ENCODE measurements at regions not wholly inside any gene's neighbourhood (a gene's known extent, or its start where the extent isn't known, plus 50 kb on each side); places are given as distances from the start of the nearest gene placed in this dataset.
"Not testable (repeated sequence)": the region's sequence is repeated elsewhere in the genome, so short reads cannot be mapped to it uniquely, and the experiment has no call there.

DNA sequence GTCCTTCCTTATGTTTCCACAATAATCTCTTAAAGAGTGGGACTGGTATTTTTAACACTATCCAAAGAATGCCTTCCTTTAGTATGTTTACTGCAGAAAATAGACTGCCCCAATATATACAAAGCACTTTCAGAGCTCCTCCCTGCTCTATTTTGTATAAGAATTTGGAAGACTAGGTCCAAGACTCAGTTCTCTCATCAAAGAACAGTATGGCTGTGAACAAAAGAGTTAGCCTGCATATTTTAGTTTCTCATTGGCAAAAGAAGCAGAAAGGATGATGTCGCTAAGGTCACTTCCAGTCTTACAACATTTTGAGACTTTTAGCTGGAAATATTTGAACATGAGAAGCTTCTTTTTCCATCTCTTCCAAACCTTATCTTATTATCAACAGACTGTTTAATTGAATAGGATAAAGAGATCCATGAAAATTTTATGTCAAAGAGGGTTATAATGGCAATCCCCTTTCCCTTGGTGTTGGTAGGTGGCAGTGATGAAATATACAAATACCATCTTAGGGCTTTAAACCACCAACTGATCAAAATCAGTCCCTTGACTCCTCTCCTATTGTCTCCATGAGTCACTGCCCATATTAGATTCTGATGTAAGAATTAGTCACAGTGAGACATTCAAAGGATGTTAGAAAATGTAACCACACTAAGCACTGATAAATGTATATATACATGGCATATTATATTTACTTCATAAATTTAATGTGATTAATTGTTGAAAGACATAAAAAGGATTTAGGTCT lies 266.9 kb upstream of the DSEL start:
- DNase-seq (ENCODE audit: low read depth) = peak; percentile 93

DNA sequence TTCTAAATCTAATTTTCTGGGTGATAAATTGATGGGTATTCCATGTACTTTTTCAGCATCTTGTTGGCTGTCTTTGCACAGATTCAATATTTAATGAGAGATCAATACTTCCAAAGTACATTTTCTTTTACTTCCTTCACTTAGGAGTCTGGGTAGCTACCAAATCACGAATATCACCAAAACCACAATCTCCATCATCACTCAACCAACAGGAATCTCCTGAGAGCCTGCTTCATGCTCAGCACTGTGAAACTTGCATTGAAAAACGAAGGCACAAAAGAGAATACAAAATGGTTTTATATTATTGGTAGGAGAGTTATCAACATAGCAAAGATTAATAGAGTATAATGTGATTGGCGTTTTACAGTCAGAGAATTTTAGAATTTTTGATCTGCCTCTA lies 261.5 kb upstream of the DSEL start:
- no peak for DNase-seq (ENCODE audit: low read depth)

DNA sequence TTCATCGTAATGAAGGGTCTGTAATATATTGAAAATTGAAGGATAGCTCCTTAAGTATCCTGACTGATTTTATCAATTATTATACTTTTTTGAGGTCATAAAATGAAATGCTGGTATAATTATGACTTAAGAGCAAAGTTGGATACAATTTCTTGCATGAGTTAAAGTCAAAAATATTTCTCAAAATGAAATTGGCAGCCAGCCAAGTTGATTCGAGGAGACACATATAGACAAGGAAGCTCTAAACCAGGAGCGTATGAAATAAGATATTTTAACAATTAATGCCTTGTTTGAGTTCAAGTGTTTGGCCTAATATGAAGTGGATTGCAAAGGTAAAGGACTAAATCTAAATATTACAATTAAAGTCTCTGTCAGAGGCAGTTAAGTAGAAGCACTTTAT lies 260.4 kb upstream of the DSEL start:
- DNase-seq (ENCODE audit: low read depth) = no peak

DNA sequence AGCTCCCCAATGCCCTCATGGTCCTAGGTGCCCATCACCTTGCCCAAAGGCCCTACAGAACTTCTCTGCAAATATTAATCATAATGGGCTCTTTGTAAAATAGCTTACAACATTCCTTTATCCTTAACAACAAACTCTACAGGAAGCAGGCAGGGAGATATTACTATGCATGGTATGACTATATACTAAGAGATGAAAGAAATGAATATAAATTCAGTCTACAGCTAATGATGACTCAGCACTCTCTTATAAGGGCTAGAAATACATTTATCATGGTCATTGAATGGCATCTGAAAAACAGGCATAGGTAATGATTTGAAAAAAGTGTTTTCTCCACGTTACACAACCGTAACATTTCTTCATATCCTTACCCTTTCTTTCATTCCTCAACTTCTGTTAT lies 254.8 kb upstream of the DSEL start:
- peak; percentile 64 for DNase-seq (ENCODE audit: low read depth)

DNA sequence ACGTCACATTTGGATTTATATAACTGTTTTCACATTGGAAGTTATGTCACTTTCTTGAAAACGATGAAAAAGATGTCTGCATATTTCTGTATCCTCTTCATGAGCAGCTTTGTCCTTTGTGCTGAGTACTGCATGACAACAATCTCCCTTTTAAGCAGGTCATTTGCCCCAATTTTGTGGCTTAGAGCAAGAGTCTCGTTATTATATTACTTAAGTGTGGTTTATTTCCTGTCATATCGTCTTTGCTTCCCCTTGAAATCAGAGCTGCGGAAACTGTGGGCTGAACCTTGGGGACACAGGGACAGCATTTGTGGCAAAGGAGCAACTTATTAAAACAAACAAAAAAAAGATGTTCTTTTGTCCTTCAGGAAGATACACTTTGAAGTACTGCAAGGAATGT lies 254.0 kb upstream of the DSEL start:
- DNase-seq (ENCODE audit: low read depth) = no peak

DNA sequence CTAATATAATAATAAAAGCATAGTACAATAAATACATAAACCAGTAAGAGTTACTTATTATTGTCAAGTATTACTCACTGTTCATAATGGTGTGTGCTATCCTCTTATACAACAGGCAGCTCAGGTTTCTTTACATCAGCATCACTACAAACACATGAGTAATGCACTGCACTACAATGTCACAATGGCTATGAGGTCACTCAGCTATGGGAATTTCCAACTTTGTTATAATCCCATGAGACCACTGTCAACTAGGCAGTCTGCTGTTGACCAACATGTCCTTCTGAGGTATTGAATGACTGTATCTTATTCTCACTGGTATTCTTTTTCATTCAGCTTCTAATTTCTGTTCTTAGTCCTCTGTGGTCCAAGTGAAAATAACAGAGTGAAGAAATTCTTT lies 250.4 kb upstream of the DSEL start:
- peak; percentile 80 for DNase-seq (ENCODE audit: low read depth)

DNA sequence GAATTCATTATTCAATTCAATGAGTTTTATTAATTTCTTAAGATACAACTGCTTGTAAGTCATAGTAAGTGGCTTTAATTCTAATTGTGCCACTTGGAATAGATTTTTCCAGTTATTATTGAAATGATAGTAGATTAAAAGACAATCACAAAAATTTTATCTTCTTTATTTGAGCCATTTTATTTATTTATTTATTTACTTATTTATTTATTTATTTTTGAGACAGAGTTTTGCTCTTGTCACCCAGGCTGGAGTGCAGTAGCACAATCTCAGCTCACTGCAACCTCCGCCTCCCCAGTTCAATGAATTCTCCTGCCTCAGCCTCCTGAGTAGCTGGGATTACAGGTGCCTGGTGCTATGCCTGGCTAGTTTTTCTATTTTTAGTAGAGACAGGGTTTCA lies 235.7 kb upstream of the DSEL start:
- DNase-seq (ENCODE audit: low read depth) = not testable (repeated sequence)

DNA sequence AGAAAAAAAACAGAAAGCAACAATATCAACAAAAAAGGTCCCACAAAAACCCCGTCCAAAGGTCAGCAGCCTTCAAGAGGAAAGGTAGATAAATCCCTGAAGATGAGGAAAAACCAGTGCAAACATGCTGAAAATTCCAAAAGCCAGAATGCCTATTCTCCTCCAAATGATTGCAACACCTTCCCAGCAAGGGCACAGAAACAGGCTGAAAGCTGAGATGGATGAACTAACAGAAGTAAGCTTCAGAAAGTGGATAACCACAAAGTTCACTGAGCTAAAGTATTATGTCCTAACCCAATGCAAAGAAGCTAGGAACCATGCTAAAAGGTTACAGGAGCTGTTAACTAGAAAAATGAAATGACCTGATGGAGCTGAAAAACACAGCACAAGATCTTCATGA lies 226.4 kb upstream of the DSEL start:
- DNase-seq (ENCODE audit: low read depth) = no peak

DNA sequence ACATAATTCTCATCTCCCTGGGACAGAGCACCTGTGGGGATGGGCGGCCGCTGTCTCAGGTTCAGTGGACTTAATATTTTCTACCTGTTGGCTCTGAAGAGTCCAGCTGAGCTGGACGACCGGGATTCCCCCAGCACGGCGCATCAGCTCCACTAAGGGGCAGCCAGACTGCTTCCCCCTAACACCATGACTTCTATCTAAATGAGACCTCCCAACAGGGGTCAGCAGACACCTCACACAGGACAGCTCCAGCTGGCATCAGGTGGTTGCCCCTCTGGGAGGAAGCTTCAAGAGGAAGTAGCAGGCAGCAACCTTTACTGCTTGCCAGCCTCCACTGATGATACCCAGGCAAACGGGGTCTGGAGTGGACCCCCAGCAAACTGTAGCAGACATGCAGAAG lies 226.0 kb upstream of the DSEL start:
- DNase-seq (ENCODE audit: low read depth) = no peak

DNA sequence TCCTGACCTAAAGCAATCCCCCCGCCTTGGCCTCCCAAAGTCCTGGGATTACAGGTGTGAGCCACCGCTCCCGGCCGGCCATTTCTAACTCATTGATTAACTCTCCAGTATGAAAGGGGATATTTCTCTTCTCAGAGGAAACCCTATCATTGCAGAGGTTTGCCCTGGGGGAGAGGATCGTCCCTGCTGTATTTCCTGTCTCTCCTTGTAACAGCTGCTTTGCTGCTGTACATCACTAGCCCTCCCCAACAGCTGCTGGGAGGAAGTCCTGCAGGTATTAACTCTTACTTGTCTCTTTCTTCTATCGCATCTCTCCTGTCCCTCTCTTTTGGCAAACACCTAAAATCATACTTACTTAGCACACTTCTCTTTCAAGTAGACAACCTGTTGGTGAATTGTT lies 219.0 kb upstream of the DSEL start:
- no peak for DNase-seq (ENCODE audit: low read depth)

DNA sequence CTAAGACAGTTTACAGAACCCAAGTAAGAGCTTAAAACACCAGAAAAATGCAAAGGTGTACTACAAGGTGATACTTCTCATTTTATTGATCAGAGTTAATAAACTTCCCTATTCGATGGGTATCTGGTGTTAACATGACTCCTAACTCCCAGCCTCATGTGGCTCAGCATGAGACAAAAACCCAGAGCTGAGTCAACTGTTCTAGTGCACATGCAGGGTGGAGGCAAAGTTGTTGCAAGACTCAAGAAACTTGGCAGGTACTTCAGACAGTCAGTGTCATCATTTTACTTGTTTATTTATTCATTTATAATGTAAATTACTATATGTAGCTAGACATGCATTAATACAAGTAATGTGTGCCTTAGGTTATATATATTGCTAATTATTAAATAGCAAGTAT lies 216.6 kb upstream of the DSEL start:
- DNase-seq (ENCODE audit: low read depth) = peak; percentile 39

DNA sequence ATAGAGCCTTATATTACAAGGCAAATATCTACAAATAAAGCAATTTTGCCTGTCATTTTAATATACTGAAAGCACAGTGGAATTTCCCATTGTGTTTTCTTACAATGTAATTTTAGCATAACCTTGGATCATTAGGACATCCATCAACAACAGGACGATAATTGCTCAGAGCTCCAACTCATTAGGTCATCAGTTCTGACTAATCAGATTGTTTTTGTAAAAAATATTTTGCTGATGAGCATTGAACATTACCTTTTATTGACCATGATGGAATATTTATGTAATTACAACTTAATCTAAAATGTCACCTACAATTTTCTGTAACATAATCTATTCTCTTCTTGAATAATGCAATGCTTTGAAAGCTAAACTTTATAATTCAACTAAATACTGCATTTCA lies 215.3 kb upstream of the DSEL start:
- peak; percentile 5 for DNase-seq (ENCODE audit: low read depth)

DNA sequence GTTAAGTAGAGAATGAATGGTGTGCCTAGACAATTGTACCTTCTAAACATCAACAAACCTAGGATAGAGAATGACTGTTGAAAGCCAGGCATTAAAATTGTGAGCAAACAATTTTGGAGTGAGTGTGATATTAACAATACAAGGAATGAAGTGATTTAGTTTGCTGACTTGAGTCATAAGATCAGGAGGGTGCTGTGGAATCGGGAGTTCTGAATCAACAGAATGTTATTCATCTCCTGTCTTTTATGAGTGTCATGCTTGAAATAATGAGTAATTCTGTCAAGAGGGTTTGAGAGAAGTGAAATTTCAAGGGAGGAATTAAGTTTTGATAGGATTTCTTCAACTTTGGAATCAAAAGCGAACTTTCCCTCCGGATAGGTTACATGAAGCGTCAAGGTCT lies 214.4 kb upstream of the DSEL start:
- peak; percentile 77 for DNase-seq (ENCODE audit: low read depth)

DNA sequence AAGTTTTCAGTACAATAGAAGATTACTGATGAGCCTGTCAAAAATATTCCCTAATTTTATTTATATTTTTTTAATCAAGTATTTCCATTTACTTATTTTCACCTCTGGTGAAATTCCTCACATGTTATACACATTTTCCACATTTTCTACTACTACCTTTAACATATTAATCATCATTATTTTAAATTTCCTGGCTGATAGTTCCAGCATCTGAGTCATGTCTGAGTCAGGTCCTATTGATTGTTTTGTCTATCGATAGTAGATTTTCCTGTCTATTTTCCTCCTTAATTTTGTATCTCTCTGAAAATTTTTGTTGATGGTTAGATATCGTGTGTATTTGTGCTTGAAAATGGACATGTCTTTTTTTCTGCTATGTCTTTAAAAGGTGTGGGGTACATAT lies 211.8 kb upstream of the DSEL start:
- DNase-seq (ENCODE audit: low read depth) = no peak

DNA sequence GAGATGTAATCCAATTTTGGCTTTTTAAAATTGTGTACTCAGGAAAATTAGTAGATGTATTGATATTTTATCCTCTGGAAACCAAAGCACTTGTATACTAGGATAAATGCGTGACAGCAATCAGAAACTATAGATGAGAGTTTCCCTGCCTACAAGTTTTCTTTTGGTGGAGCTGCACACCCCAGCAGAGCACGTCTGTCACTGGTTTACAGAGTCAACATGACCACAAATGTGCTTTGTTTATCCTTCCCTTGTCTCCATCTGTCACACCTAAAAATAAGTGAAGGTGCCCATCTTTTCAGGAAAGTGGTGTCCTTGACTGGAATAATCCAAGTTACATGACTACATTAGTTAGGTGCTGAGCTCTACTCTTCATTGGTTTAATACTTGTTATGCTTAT lies 210.4 kb upstream of the DSEL start:
- no peak for DNase-seq (ENCODE audit: low read depth)

DNA sequence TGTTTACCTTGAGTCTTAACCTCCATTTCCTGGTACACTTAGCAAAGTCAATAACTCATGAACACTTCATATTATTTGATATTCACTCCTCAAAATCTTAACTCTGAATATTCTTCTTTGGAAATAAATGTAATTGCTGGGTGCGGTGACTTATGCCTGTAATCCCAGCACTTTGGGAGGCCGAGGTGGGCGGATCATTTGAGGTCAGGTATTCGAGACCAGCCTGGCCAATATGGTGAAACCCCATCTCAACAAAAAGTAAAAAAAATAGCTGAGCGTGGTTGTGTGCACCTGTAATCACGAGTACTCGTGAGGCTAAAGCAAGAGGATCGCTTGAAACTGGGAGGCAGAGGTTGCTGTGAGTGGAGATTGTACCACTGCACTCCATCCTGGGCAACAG lies 201.3 kb upstream of the DSEL start:
- no peak for DNase-seq (ENCODE audit: low read depth)

DNA sequence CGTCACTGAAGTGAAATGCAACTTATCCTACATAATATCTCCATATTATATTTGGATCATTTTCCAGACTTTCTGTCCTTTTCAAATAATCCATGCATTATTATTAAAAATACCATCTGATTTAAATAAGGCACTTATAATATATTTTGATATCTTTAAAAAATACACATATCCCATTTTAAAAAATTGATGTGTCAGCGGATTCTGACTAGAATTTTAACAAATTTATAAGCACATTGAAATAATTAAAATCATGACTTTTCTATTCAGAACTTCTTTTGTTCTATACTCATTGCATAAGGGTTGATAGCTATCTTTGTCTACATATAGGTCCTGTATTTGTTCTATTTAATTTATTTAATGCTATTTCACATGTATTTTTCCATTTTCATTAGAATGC lies 199.0 kb upstream of the DSEL start:
- DNase-seq (ENCODE audit: low read depth) = no peak

DNA sequence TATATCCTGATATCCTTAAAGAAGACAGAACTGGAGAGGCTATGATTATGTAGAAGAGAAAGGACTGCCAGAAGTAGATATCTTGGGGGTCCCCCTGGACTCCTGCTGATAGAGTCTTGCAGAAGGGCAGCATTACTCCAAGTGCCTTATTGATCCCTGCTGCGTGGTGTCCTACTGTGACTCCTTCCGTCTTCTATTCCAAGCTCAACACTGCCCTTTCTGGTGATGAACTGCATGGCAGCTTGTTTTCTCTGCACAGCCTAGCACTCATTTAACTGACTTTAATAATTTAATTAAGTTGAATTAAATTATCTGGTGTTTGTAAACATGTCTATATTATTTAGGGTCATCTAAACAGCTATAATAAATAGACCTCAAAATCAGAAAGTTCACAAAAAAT lies 194.1 kb upstream of the DSEL start:
- no peak for DNase-seq (ENCODE audit: low read depth)

DNA sequence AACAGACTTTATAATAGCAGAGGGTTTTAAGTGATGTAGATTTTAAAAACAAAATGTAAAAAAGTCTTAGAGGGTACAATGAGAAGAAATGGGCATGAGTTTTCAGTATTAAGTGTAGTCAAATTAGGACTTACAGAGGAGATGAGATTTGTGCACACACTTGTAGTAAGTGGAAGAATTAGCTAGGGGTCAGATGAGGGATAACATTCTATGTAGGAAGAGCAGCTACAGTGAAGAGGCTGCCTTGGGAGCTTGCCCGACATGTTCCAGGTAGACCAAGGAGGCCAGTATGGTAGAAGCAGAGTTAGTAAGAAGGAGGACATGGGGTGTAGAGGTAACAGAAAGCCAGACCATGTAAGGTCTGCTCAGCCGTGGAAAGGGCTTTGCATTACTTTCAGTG lies 189.2 kb upstream of the DSEL start:
- peak; percentile 22 for DNase-seq (ENCODE audit: low read depth)

DNA sequence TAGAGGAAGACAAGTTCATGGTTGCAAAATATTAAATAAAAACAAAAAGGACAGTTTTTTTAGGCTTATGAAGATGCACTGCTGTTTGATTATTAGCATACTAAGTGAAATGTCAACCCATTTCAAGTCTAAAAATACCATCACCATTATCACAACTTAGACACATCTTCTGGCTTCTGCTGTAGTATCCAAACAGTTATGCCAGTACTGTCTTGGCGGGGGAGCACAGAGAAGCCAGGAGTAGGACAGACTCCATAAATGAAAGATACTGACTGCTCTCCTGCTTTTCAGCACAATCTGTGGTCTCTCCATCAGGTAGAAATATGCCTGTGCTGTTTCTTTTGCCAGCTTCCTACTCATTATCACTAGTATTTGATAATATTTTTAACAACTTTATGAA lies 179.2 kb upstream of the DSEL start:
- no peak for DNase-seq (ENCODE audit: low read depth)

DNA sequence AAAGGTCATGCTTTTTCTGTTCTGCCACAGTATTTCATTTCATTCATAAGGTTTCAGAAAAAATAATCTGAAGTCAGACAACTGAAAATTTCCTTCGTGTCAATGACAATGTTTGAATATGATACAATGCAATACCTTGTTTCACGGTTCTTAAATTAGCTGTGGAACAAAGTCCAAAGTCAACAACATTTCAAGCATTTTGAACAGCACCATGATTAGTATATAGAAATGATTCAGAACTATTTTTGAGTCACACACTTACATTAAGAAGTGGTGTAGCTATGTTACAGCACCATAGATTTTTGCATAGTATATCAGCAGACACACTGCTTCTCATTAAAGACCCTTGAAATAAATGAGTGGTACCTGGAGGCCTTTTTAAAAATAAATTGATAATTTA lies 178.3 kb upstream of the DSEL start:
- no peak for DNase-seq (ENCODE audit: low read depth)

DNA sequence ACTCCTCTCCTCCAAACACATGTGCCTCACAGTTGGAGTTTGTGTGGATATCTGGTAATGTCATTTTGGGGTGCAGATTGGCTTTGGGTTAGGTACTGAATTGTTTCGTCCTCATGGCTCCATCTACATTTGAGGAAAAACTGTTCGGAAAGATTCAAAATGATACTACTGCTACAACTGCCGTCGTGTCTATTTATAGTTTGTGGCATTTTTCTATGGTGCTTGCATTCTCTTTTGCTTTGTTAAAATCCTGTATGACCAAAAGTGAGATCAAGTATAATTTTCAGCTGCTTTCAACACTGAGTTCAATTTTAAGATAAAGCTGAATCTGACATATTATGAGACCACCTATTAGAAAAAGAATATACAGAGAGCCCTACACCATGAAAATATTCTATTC lies 176.3 kb upstream of the DSEL start:
- no peak for DNase-seq (ENCODE audit: low read depth)

DNA sequence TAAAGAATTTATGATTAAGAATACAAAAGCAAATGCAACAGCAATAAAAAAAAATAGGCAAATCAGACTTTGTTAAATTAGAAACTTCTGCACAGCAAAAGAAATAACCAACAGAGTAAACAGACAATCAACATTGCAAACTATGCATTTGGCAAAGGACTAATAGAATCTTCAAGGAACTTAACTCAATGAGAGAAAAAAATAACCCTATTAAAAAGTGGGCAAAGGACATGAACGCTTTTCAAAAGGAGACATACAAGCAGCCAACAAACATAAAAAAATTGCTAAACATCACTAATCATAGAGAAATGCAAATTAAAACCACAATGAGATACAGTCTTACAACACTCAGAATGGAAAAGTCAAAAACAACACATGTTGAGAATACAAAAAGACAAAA lies 166.0 kb upstream of the DSEL start:
- DNase-seq (ENCODE audit: low read depth) = no peak

DNA sequence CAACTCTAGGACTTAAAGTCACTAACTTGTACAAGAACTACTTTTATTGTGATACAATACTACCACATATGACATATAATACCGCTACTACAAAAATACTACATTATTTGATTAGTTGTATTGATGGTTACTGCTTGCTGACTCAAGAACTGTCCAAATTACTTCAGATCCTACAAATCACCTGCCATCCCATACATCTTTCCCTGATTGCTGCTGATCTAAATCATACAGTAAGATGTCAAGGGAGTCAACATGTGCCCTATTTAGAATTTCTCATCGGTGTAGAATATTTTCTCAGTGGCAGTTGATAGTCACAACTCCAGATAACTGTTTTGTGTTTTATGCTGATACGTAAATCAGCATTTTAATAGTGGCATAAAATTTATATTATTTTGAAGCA lies 161.0 kb upstream of the DSEL start:
- no peak for DNase-seq (ENCODE audit: low read depth)
